GM21737 (cell line): ENCODE measurements at regions not wholly inside any gene's neighbourhood (a gene's known extent, or its start where the extent isn't known, plus 50 kb on each side); places are given as distances from the start of the nearest gene placed in this dataset.

Experiments
- ATAC-seq: cut with Tn5 transposase; IDR thresholded peaks from one replicate; pipeline ENCODE4 v1.9.1; 2021; ENCODE audit warnings: mild to moderate bottlenecking, moderate library complexity; ENCODE audit not compliant: unreplicated experiment

DNA sequence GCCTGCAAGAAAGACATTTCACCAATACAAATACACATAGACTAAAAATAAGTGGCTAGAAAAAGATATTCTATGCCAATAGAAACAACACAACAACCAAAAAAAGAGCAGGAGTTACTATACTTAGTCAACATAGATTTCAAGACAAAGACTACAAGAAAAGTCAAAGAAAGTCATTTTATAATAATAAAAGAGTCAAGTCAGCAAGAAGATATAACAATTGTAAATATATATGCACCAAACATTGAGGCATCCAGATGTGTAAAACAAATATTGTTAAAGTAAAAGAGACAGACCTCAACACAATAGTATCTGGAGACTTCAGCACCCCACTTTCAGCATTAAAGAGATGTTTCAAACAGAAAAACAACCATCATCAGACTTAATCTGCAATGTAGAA is 104.6 kb downstream of the AMY1C start:
- no peak for ATAC-seq

DNA sequence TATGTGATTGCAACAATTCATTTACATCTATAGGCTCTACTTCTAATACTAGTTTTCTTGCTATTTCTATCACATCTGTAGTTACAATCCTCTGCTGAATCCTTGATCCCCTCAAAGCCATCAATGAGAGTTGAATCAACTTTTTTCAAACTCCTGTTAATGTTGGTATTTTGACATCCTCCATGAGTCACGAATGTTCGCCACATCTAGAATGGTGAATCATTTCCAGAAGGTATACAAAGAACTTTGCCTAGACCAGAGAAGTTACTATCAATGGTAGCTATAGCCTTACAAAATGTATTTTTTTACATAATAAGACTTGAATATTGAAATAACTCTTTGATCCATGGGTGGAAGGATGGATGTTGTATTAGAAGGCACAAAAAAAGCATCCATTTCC is 110.0 kb downstream of the AMY1C start:
- no peak for ATAC-seq

DNA sequence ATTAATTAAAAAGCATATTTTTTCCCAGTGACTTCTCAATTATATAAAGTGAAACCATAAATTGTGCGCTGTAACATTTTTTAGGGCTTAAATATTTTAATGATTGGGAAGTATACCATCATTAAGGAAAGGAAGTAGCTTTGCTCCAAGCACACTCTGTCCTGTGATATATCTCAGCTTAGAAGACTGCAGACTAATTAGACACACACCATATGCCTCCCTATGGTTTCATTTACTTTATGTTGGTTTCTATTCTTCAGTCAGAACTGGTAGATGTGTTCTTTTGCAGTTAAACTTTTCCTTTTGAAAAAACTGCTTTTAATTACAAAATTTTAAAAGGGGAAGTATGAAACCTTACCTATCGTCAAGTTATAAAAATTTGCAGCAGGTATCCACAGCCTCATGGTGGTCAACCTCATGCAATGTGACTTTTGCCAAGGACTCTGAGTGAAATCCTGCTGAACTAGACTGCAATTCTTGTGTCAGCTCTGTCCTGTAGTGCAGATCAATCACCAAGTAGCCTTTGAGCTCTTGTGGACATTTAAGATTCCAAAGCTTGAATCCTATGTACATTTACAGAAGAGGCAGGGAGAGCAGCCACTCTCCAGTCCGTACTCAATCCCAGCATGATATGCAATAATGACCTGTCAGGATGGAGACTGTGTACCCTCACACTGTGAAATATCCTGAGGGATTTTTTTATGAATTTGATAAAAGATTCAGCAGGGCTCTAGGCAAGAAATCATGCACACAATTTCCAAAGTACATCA is 149.1 kb downstream of the AMY1C start:
- ATAC-seq, result no peak

DNA sequence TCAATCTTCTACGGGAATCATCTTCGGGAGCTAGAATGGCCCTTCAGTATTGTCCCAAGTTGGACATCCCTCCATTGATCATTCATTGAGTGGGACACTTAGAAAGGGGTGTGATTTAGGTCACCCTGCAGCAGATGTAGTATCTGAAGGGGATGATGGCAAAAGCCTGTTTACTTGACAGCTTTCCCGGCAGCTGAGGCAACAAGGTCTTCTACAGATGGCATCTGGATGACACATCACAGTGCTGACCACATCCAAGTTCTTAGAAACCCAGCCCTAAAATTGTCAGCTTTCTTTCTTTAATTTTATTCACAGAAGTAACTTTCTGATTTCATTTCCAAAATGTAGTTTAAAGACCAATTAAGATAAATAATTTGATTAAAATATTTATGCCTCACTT is 150.3 kb downstream of the AMY1C start:
- no peak for ATAC-seq

DNA sequence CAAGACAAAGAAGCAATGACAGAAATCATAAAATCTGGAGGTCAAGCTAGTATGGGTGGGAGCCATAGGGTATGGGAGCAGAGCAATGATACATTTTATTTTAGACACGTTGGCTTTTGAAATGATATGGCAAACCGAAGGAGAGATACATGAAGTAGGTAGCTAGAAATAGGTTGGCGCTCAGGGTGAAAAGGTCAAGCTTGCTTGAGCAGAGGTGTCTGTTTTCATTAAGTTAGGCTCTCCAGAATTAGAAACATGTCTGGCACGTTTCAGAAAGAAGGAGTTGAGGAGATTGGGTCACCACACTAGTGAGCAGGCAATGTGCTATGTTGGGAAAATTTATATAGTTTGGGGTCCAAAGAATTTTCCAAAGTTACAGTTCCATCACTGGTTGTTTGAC is 151.4 kb downstream of the AMY1C start:
- no peak for ATAC-seq

DNA sequence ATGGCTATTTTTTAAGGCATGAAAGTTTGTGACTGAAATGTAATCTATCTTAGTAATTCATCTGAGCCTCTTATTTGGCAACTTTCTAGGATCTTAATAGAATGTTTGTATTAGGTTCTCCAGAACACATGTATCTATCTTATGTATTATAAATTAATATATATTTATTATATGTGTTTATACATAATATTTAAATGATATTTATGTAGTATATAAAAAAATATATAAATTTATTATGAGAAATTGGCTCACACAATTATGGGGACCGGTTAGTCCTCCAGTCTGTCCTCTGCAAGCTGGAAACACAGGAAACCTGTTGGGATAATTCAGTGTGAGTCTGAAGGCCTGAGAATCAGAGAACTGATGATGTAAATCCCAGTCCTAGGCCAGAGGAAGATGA is 155.7 kb downstream of the AMY1C start:
- ATAC-seq, result no peak

DNA sequence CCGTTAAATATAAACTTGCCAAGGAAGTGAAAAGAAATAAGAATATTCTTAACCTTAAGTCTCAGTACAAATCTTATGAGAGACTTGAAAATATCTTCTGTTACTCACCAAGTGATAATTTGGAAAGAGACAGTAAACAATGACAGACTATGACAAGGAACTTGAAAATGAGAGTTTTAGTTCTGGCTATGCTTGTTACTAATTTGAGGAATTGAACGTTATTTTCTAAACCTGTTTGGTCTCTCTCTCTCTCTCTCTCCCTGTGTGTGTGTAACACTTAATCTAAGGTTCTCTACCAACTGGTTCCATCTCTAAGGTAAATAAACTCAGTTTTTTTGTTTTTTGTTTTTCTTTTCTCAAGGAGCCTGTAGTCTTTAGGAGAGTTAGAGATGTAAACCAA is 161.8 kb downstream of the AMY1C start:
- no peak for ATAC-seq

DNA sequence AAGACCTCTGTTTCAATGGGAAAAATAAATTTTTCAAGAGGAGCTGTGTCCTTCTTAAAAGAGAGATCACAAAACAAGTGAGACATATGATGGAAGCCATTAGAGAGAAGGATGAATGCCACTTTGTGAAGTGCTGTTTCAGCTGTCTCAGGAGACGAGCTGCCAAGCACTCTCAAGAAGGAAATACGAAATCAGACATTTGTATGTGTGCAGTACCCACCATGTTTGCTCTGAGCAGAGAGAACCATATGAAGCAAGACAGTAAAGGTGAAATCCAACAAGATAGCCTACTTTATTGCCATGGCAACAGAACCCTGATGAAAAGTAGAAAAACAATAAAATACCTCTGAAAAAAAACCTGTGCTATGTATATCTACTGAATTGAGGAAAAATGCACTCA is 168.1 kb downstream of the AMY1C start:
- ATAC-seq, result no peak

DNA sequence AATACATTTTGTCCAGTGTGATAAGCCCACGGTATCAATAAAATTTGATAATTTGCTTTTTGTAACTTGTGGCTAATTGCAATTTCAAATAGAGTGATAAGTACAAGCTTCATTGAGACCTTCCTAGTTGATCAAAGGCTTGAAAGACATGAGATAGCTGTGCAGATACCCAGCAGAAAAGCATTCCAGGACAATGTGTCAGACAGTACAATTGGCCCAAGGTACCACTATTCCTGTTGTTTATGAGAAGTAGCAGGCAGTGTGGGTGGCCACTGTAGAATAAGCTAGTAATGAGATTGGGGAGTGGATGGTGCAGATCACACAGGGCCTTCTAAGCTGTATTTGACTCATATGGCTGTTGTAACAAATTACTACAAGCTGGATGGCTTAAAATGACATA is 182.2 kb downstream of the AMY1C start:
- no peak for ATAC-seq

DNA sequence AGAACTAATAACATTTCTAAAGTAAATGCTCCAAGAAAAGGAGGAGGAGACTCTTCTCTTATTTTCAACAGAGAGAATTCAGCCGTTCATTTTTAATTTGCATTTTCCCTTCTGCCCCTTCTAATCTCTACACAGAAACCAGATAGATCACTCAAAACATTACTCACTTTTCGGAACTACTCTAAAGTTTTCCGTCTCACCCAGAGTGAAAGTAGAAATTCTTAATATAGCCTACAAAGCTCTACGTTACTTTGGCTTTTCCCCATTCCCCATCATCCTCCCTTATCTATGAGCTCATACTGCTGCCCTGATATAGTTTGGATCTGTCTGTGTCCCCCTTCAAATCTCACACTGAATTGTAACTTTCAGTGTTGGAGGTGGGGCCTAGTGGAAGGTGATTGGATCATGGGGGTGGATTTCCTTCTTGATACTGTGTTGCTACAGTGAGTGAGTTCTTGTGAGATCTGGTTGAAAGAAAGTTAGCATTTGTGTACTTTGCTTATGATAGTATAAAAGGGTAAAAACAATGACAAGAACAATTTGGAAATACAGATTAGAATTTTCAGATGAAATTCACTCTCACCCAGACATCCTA is 188.2 kb downstream of the AMY1C start:
- ATAC-seq, result peak; percentile 70

DNA sequence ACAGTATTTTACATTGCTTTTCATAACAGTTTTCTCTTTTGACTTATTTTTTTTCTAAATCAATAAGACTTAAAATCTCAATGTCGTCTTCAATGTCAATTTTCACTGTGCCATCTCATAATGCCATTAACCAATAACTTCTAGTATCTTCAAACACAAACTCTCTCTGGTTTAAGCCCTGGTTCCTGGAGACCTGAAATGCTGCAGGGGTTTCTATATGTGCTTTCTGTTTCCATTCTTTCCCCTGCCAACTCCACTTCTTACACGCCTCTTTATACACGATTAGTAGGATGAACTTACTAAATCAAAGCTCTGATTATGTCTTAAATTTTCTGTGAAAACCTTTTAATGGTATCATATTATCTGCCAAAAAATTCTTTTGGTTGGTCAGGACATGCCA is 191.4 kb downstream of the AMY1C start:
- no peak for ATAC-seq

DNA sequence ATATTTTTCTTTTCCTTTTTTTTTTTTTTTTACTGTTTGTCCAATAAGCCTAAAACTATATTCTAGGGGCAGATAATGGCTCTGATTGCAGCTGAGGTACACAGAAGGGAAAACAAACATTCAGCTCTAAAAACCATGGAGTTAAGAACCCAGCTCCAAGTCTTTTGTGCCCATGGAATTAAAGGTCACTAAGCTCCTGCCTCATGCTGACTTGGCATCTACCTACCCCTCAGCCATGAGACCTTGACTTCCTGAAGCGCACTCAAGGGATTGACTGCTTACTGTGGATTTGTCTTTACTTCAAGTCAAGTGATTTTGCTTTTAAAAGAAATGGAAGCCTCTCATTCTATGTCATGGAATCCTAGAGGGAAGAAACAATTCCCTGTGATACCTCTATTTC is 192.3 kb downstream of the AMY1C start:
- no peak for ATAC-seq

DNA sequence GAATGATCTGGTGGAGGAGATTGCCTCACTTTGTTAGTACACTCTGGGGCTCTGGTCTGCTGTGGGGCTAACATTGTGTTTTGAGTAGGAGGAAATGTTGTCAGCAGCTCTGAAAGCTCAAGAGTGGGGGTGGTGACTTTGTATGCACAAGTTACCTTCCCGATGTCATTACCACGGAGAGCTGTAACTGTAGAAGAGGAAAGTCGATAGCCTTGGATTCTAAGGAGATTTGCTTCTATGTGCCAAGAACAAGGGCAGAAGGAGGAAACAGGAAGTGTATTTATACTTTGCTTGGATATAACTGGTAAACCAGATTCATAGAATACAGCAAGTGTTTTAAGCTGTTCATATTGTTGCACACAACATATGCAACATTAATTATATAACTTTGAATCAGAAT is 196.1 kb downstream of the AMY1C start:
- ATAC-seq, result no peak

DNA sequence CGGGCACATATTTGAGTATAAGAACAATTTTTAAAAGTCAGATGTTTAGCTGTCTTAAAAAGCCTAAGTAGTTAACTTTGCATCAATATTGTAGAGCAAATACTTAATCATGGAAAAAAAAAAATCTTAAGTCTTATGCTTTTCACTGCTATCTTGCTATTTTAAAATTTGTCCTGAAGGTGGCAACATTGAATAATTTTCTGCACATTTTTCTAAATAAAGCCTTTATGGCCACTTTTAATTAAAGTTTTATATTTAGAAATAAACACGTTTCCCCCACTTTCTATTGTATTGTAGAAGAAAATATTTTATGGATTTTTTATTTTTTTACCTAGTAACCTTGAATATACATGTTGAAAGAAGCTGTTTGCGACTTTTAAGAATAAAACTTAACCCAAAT is 198.8 kb downstream of the AMY1C start:
- no peak for ATAC-seq

DNA sequence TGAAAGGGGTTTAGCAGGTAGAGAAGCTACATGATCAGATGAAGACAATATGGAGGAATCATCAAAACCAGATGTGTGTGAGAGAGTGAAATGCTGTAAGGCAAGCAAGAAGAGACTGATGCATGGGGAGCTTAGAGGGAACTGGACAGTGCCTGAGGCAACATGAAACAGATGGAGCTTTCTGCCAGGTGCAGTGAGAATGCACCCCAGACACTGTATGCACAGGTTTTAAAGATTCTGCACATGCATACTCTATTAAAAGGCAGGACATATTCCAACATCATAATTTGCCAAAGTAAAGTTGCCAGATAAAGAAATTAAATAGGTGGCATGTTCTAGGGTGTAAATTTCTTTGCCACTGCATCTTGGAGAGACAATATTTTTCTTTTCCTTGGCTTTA is 200.1 kb downstream of the AMY1C start:
- ATAC-seq, result no peak

DNA sequence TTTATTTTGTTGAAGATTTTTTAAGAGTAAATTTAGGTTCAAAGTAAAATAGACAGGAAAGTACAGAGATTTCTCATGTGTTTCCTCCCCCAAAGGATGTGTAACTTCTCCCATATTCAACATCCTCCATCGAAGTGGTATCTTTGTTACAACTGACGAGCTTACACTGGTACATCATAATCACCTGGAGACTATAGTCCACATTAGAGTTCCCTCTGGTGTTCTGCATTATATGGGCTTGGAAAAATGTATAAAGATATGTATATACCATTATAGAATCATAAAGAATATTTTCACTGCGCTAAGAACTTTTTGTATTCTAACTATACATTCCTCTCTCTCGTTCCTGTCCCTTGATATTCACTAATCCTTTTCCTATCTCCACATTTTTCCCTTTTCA is 203.7 kb downstream of the AMY1C start:
- no peak for ATAC-seq

DNA sequence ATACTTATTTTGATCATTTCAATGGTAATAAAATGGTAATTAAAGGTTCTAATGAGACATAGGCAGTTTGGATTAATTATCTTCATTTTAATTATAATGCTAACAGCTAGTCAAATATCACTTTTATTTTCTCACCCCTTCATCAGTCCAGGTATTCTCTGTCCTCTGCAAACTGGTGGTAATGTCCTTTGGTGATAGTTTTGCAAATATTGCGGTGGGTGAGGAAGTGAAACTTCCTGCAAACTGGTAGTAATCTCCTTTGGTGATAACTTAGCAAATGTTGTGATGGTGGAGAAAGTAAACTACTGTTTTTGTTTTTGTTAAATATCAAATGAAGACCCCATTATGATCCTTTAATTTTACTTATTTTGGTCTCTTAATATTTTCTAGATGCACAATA is 209.0 kb downstream of the AMY1C start:
- ATAC-seq, result no peak

DNA sequence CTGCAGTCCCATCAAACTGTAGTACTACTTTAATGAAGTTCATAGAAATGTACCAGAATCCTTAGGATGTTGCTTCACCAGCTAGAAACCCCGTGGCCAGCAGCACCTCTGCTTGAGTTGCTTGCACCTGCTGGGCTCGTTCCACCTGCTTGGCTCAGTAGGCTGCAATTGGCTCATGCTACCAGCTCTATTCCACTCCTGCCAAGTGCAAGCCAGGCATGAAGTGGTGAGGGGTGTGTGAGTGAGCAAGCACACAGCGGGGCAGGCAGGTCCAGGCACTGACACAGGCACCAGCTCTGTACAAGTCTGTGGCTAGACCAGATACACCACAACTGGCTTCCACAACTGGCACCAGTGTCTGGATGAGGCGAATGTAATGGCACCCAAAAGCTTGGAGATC is 209.9 kb downstream of the AMY1C start:
- ATAC-seq, result no peak

DNA sequence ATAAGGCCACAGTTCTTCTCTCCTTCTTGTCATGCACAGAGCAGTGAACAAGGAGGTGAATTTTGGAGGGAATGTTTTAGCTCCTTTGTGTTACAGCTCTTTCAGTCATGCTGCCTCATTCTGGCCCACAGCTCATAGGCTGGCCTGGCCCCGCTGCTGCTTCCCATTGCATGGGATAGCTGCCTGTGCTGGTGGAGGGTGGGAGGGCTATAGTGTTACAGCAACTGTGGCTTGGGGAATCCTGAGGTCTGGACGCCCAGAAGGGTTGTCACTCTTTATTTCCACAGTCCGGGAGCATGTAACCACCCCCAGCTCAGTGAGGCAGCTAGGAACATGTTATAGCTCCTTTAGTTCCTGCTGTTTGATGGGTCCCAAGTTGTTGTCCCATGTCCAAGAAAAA is 210.3 kb downstream of the AMY1C start:
- no peak for ATAC-seq

DNA sequence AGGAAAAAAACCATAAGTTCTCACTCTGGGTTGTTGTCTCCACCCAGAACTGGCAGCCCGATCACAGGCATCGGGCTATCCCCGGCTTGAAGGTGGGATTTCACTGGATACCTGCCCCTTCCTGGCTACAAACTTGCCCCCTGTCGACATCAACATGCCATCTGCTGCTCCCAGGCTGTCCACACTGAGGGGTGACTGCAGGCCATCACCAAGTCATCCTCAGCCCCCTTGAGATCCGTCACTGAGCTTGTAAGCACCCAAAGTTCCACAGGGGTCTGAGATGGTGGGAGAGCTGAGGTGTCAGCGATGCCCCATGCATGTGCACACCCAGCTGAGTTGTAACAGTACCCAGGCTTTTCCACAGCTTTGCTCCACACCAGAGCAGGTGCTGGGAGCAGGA is 211.0 kb downstream of the AMY1C start:
- ATAC-seq, result no peak

DNA sequence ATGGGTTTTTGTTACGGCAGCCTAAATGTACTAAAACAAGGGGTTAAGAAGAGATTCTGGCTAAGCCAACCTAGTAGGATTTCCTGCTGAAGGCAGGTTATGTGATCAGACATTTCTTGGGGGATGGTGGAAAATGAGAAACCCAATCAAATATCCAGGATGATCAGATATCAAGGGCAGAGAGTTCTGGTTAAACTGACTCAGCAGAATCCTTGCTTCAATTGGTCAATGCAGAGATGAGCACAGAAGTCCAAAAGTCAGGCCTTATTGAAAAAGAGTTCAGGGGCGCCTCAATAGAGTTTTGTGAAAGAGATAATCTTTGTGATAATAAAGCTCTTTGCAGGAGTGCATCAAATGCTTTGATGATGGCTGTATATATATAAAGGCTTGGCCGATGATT is 237.1 kb downstream of the AMY1C start:
- no peak for ATAC-seq

DNA sequence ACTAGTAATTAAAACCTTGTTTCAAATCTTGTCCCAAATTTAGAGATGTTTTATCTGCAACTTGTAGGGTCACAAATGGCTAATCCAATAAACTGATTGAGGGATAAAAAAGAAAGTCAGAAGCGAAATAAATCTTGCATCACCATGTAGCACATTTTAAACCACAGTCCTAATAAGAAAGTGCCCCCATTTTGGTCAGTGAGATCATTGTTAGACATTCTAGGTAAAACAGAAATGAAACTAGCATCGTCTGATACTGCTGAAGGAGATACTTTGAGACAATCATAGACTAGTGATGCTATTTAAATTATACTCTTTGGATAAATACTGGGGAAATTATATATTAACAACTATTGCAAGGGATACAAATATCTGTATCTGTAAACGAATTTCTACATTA is 247.9 kb downstream of the AMY1C start:
- ATAC-seq, result no peak
